ENCODE measurements at regions not wholly inside any gene's neighbourhood (a gene's known extent, or its start where the extent isn't known, plus 50 kb on each side); places are given as distances from the start of the nearest gene placed in this dataset.

DNA sequence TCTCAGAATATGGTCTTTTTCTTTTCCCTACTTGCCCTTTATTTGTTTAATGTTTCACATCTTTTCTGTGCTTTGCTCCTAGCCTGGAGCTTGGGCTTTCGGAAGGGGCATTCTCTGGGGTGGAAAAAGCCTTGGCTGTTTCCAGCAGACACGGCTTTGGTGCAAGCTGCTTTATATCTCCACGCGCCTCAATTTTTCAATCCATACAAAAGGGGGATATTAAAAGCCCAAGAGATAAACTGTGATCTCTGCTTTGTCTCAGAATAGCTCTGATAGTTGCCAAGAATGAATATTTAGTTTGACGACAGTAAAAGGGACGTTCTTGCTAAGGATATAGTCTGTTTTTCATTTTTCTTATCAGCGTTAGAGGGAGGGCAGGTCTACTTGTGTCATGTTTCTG, 194.0 kb upstream of the KIRREL3 start:
- no peak for TF ChIP-seq RARB (CRISPR knock-in tag; IDR thresholded peaks at IDR 0.05)
- TF ChIP-seq TCF4 (CRISPR knock-in tag; IDR thresholded peaks at IDR 0.05; ENCODE audit: borderline replicate concordance) = peak; percentile 46; the same call in 1 of the 2 replicates
- TF ChIP-seq OSR1 (CRISPR knock-in tag; IDR thresholded peaks at IDR 0.05) = no peak
- no peak for ATAC-seq

DNA sequence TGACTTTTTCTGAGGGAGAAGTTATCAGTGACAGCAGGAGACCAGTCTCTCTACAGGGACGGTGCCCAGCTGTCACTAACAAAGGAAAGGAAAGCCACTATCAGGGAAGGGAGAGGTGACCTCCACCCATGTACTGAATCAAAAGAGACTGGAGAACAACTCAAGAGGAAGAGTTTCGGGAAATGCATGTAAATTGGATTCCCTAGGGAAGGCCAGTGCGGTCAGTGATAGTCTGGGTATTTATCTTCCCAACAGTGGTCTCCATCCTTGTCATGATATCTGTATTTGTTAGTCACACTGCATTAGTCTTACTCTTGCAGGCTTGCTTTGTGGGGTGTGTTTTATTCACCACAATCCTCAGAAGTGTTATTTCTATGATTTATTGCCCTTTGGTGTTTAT, 193.4 kb upstream of the KIRREL3 start:
- TF ChIP-seq, protein P1, sequence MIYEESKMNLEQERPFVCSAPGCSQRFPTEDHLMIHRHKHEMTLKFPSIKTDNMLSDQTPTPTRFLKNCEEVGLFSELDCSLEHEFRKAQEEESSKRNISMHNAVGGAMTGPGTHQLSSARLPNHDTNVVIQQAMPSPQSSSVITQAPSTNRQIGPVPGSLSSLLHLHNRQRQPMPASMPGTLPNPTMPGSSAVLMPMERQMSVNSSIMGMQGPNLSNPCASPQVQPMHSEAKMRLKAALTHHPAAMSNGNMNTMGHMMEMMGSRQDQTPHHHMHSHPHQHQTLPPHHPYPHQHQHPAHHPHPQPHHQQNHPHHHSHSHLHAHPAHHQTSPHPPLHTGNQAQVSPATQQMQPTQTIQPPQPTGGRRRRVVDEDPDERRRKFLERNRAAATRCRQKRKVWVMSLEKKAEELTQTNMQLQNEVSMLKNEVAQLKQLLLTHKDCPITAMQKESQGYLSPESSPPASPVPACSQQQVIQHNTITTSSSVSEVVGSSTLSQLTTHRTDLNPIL (CRISPR knock-in tag; IDR thresholded peaks at IDR 0.05; ENCODE audit: low read depth) = no peak
- TF ChIP-seq ZFP3 (CRISPR knock-in tag; IDR thresholded peaks at IDR 0.05) = no peak
- TF ChIP-seq ESRRG (CRISPR knock-in tag; IDR thresholded peaks at IDR 0.05) = no peak
- TF ChIP-seq OSR1 (CRISPR knock-in tag; IDR thresholded peaks at IDR 0.05) = no peak
- no peak for TF ChIP-seq ZNF565 (CRISPR knock-in tag; conservative IDR thresholded peaks at IDR 0.05; ENCODE audit: low read depth)
- no peak for TF ChIP-seq ISL1 (CRISPR knock-in tag; IDR thresholded peaks at IDR 0.05)
- TF ChIP-seq SNAI2 (CRISPR knock-in tag; IDR thresholded peaks at IDR 0.05) = no peak
- no peak for TF ChIP-seq ZC3H10 (CRISPR knock-in tag; IDR thresholded peaks at IDR 0.05)
- TF ChIP-seq BACH2 (CRISPR knock-in tag; IDR thresholded peaks at IDR 0.05; ENCODE audit: borderline replicate concordance) = no peak
- no peak for ATAC-seq

DNA sequence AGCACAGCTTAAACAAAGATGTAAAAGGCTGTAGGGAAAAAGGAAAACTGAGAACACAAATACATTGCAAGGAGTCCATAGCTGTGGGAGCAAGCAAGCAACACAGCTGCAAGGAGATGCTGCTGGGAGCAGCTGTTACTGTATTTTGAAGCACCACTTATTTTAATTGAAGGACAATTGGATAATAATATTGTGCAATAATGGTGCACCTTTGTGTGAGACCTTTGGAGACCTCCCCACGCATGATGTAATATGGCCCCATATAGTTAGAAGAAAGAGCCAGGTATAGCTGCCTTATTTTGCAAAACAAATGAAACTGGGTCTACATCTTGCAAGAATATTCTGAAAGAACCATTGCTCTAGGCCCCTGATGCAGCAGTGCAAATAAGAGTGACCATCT, 191.1 kb upstream of the KIRREL3 start:
- ATAC-seq = no peak
- no peak for TF ChIP-seq PPARA (CRISPR knock-in tag; IDR thresholded peaks at IDR 0.05; ENCODE audit: borderline replicate concordance)
- TF ChIP-seq, protein P1 (CRISPR knock-in tag; IDR thresholded peaks at IDR 0.05; ENCODE audit: low read depth) = no peak
- no peak for TF ChIP-seq ARNTL (CRISPR knock-in tag; IDR thresholded peaks at IDR 0.05; ENCODE audit: borderline replicate concordance, low read depth)
- TF ChIP-seq ZFP3 (CRISPR knock-in tag; IDR thresholded peaks at IDR 0.05) = no peak
- no peak for TF ChIP-seq ZC3H10 (CRISPR knock-in tag; IDR thresholded peaks at IDR 0.05)
- TF ChIP-seq BACH2 (CRISPR knock-in tag; IDR thresholded peaks at IDR 0.05; ENCODE audit: borderline replicate concordance) = no peak
- TF ChIP-seq ISL1 (CRISPR knock-in tag; IDR thresholded peaks at IDR 0.05) = no peak
- TF ChIP-seq ZFP30 (CRISPR knock-in tag; IDR thresholded peaks at IDR 0.05) = no peak
- TF ChIP-seq, protein P2, sequence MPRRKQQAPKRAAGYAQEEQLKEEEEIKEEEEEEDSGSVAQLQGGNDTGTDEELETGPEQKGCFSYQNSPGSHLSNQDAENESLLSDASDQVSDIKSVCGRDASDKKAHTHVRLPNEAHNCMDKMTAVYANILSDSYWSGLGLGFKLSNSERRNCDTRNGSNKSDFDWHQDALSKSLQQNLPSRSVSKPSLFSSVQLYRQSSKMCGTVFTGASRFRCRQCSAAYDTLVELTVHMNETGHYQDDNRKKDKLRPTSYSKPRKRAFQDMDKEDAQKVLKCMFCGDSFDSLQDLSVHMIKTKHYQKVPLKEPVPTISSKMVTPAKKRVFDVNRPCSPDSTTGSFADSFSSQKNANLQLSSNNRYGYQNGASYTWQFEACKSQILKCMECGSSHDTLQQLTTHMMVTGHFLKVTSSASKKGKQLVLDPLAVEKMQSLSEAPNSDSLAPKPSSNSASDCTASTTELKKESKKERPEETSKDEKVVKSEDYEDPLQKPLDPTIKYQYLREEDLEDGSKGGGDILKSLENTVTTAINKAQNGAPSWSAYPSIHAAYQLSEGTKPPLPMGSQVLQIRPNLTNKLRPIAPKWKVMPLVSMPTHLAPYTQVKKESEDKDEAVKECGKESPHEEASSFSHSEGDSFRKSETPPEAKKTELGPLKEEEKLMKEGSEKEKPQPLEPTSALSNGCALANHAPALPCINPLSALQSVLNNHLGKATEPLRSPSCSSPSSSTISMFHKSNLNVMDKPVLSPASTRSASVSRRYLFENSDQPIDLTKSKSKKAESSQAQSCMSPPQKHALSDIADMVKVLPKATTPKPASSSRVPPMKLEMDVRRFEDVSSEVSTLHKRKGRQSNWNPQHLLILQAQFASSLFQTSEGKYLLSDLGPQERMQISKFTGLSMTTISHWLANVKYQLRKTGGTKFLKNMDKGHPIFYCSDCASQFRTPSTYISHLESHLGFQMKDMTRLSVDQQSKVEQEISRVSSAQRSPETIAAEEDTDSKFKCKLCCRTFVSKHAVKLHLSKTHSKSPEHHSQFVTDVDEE (CRISPR knock-in tag; IDR thresholded peaks at IDR 0.05) = no peak
- TF ChIP-seq ESRRG (CRISPR knock-in tag; IDR thresholded peaks at IDR 0.05) = no peak
- TF ChIP-seq TCF4 (CRISPR knock-in tag; IDR thresholded peaks at IDR 0.05; ENCODE audit: borderline replicate concordance) = no peak
- TF ChIP-seq, protein P3, sequence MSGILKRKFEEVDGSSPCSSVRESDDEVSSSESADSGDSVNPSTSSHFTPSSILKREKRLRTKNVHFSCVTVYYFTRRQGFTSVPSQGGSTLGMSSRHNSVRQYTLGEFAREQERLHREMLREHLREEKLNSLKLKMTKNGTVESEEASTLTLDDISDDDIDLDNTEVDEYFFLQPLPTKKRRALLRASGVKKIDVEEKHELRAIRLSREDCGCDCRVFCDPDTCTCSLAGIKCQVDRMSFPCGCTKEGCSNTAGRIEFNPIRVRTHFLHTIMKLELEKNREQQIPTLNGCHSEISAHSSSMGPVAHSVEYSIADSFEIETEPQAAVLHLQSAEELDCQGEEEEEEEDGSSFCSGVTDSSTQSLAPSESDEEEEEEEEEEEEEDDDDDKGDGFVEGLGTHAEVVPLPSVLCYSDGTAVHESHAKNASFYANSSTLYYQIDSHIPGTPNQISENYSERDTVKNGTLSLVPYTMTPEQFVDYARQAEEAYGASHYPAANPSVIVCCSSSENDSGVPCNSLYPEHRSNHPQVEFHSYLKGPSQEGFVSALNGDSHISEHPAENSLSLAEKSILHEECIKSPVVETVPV (CRISPR knock-in tag; IDR thresholded peaks at IDR 0.05) = no peak
- TF ChIP-seq ZNF8 (CRISPR knock-in tag; IDR thresholded peaks at IDR 0.05) = no peak
- no peak for TF ChIP-seq GLIS3 (CRISPR knock-in tag; IDR thresholded peaks at IDR 0.05)
- no peak for TF ChIP-seq ZNF565 (CRISPR knock-in tag; conservative IDR thresholded peaks at IDR 0.05; ENCODE audit: low read depth)
- TF ChIP-seq, protein P4, sequence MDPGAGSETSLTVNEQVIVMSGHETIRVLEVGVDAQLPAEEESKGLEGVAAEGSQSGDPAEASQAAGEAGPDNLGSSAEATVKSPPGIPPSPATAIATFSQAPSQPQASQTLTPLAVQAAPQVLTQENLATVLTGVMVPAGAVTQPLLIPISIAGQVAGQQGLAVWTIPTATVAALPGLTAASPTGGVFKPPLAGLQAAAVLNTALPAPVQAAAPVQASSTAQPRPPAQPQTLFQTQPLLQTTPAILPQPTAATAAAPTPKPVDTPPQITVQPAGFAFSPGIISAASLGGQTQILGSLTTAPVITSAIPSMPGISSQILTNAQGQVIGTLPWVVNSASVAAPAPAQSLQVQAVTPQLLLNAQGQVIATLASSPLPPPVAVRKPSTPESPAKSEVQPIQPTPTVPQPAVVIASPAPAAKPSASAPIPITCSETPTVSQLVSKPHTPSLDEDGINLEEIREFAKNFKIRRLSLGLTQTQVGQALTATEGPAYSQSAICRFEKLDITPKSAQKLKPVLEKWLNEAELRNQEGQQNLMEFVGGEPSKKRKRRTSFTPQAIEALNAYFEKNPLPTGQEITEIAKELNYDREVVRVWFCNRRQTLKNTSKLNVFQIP (CRISPR knock-in tag; IDR thresholded peaks at IDR 0.05; ENCODE audit: borderline replicate concordance, low read depth) = no peak
- TF ChIP-seq ZNF70 (CRISPR knock-in tag; IDR thresholded peaks at IDR 0.05) = no peak
- no peak for TF ChIP-seq OSR1 (CRISPR knock-in tag; IDR thresholded peaks at IDR 0.05)
- TF ChIP-seq, protein P5, sequence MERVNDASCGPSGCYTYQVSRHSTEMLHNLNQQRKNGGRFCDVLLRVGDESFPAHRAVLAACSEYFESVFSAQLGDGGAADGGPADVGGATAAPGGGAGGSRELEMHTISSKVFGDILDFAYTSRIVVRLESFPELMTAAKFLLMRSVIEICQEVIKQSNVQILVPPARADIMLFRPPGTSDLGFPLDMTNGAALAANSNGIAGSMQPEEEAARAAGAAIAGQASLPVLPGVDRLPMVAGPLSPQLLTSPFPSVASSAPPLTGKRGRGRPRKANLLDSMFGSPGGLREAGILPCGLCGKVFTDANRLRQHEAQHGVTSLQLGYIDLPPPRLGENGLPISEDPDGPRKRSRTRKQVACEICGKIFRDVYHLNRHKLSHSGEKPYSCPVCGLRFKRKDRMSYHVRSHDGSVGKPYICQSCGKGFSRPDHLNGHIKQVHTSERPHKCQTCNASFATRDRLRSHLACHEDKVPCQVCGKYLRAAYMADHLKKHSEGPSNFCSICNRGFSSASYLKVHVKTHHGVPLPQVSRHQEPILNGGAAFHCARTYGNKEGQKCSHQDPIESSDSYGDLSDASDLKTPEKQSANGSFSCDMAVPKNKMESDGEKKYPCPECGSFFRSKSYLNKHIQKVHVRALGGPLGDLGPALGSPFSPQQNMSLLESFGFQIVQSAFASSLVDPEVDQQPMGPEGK (CRISPR knock-in tag; IDR thresholded peaks at IDR 0.05; ENCODE audit: borderline replicate concordance) = no peak
